OCI-LY7 (cell line): ENCODE measurements at regions not wholly inside any gene's neighbourhood (a gene's known extent, or its start where the extent isn't known, plus 50 kb on each side); places are given as distances from the start of the nearest gene placed in this dataset.

Source experiments
- BruUV-seq: library from RNA; stranded (reverse); fragments of 400-500 nt; replicated peaks from 2 replicates; lab custom pipeline; 2021; lab: Mats Ljungman, UMichigan
- CTCF ChIA-PET: fragments of 300-600 bp; sonication (Branson Sonifier 250); formaldehyde crosslinking; loops from one replicate; lab custom pipeline; 2022; ENCODE audit warnings: antibody characterized with exemption; ENCODE audit not compliant: unreplicated experiment; lab: Charles Lee
- POLR2A ChIA-PET: fragments of 300-600 bp; sonication (Branson Sonifier 250); formaldehyde crosslinking; loops from one replicate; lab custom pipeline; 2022; ENCODE audit warnings: antibody characterized with exemption; lab: Charles Lee
- DNase-seq: peaks from one replicate; pipeline ENCODE4 v3.0.0-alpha.2; 2015; ENCODE audit warnings: low spot score
- H2AFZ ChIP-seq: fragments of 200-600 bp; sonication (generic), shearing (Covaris generic); 2 replicates; pipeline ENCODE4 v1.6.1; 2014; ENCODE audit warnings: mild to moderate bottlenecking, antibody characterized with exemption, low read length, moderate library complexity
- H3K27ac ChIP-seq: fragments of 200-600 bp; sonication (generic); 2 replicates; pipeline ENCODE4 v1.5.1; 2014; ENCODE audit warnings: mixed run types, low read depth, mild to moderate bottlenecking, moderate library complexity, low read length, inconsistent platforms; ENCODE audit not compliant: poor library complexity, severe bottlenecking
- H3K36me3 ChIP-seq: fragments of 200-600 bp; sonication (generic); 2 replicates; pipeline ENCODE4 v1.6.1; 2014; ENCODE audit warnings: mild to moderate bottlenecking, antibody characterized with exemption, low read length, moderate library complexity, mixed read lengths; ENCODE audit not compliant: insufficient read depth
- H3K4me1 ChIP-seq: fragments of 200-600 bp; sonication (generic); 2 replicates; pipeline ENCODE4 v1.5.1; 2014; ENCODE audit warnings: mild to moderate bottlenecking, low read length; ENCODE audit not compliant: insufficient read depth, poor library complexity, severe bottlenecking
- H3K4me2 ChIP-seq: fragments of 200-600 bp; sonication (generic); 2 replicates; pipeline ENCODE4 v1.6.1; 2014; ENCODE audit warnings: mild to moderate bottlenecking, low read length
- H3K4me3 ChIP-seq: fragments of 200-600 bp; sonication (generic); 2 replicates; pipeline ENCODE4 v1.5.1; 2014; ENCODE audit warnings: mild to moderate bottlenecking, low read depth, low read length; ENCODE audit not compliant: poor library complexity, severe bottlenecking
- H3K79me2 ChIP-seq: fragments of 200-600 bp; sonication (generic); 2 replicates; pipeline ENCODE4 v1.6.1; 2016; ENCODE audit warnings: low read depth, mild to moderate bottlenecking, low read length, moderate library complexity, mixed read lengths; ENCODE audit not compliant: insufficient read depth
- H3K9me2 ChIP-seq: fragments of 200-600 bp; sonication (generic); 2 replicates; pipeline ENCODE4 v1.6.1; 2016; ENCODE audit warnings: mild to moderate bottlenecking, low read length, mixed read lengths; ENCODE audit not compliant: insufficient read depth
- H3K9me3 ChIP-seq: fragments of 200-600 bp; sonication (generic); 2 replicates; pipeline ENCODE4 v1.6.1; 2014; ENCODE audit warnings: mild to moderate bottlenecking, mixed run types, low read length, mixed read lengths
- H4K20me1 ChIP-seq: fragments of 200-600 bp; sonication (generic); 2 replicates; pipeline ENCODE4 v1.6.1; 2014; ENCODE audit warnings: mild to moderate bottlenecking, antibody characterized with exemption, low read length, moderate library complexity, mixed read lengths; ENCODE audit not compliant: insufficient read depth
- CTCF ChIP-seq: fragments of 200-600 bp; sonication (generic); conservative IDR thresholded peaks from 2 replicates; pipeline ENCODE4 v1.5.1; 2014; ENCODE audit warnings: mild to moderate bottlenecking, antibody characterized with exemption, low read length, moderate library complexity, mixed read lengths
- EZH2phosphoT487 ChIP-seq: fragments of 200-600 bp; sonication (generic); IDR thresholded peaks from 2 replicates; pipeline ENCODE4 v1.6.1; 2018; ENCODE audit warnings: low read depth, borderline replicate concordance, mild to moderate bottlenecking, mixed run types, antibody characterized with exemption, low read length, moderate library complexity, mixed read lengths
- intact Hi-C: fragments of 100-400 bp; cut with micrococcal nuclease; formaldehyde crosslinking; loops from one replicate; pipeline ENCODE4 v1.10.0; 2022; ENCODE audit not compliant: unreplicated experiment

DNA sequence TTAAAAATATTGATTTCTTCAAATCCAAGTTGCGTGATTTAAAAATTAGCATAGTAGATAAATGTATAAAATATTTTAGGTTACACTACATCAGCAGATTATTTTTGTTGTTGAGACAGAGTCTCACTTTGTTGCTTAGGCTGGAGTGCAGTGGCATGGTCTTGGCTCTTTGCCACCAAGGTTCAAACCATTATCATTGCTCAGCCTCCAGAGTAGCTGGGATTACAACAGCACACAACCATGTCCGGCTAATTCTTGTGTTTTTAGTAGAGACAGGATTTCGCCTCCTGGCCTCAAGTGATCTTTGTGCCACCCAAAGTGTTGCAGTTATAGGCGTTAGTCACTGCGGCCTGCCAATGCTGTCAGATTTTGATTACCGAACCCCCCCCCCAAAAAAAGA lies 1390.5 kb upstream of the TENM3 start:
- POLR2A ChIA-PET, result interaction anchor here (0.9 kb wide), 1 partner anchor 163 kb away, joined by 3 read pairs; no protein-coding TSS in a partner anchor
- no peak for DNase-seq

DNA sequence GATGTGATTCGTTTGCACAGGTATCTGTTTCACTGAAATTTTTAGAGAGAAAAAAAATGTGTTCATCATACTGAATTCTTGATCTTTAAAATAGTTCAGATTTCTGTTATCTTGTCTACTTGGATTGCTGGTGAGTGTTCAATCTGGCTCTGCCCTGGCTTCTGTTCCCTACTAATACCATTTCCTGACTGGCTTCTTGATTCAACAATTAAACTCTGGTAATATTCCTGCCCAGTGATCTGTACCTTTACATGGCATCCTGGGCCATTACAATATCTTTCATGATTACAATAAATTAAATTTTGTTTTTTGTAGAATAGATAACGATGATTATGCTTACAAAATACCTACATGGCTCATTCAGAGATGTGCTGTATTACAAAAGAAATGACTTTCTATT lies 1388.0 kb upstream of the TENM3 start:
- no TSS peak for BruUV-seq
- TF ChIP-seq CTCF, result no peak
- CTCF ChIA-PET, result no interaction called here
- no peak overlapping the region for H3K27ac ChIP-seq
- intact Hi-C loops, result no loop called here
- H3K79me2 ChIP-seq, result no peaks in the 10 kb centered on the region
- no peak overlapping the region for H2AFZ ChIP-seq
- H3K36me3 ChIP-seq, result no peaks in the 10 kb centered on the region
- H3K9me3 ChIP-seq, result no peaks in the 10 kb centered on the region
- H4K20me1 ChIP-seq, result no peaks in the 10 kb centered on the region
- no peak overlapping the region for H3K4me3 ChIP-seq
- no peak for DNase-seq
- POLR2A ChIA-PET, result no interaction called here
- H3K9me2 ChIP-seq, result no peaks in the 10 kb centered on the region
- no peaks in the 10 kb centered on the region for H3K4me1 ChIP-seq
- no peak overlapping the region for H3K4me2 ChIP-seq

More for the DNA sequence above, 1390.5 kb upstream of the TENM3 start:
- H3K9me3 ChIP-seq, result no peaks in the 10 kb centered on the region
- no peaks in the 10 kb centered on the region for H4K20me1 ChIP-seq
- H3K4me3 ChIP-seq, result no peak overlapping the region
- no peaks in the 10 kb centered on the region for H3K36me3 ChIP-seq
- no peaks in the 10 kb centered on the region for H3K9me2 ChIP-seq
- no TSS peak for BruUV-seq
- intact Hi-C loops, result no loop called here
- CTCF ChIA-PET, result no interaction called here
- no peak overlapping the region for H2AFZ ChIP-seq
- no peak for TF ChIP-seq EZH2phosphoT487
- TF ChIP-seq CTCF, result no peak
- no peak overlapping the region for H3K27ac ChIP-seq
- H3K4me2 ChIP-seq, result no peak overlapping the region
- H3K4me1 ChIP-seq, result no peaks in the 10 kb centered on the region
- no peaks in the 10 kb centered on the region for H3K79me2 ChIP-seq

DNA sequence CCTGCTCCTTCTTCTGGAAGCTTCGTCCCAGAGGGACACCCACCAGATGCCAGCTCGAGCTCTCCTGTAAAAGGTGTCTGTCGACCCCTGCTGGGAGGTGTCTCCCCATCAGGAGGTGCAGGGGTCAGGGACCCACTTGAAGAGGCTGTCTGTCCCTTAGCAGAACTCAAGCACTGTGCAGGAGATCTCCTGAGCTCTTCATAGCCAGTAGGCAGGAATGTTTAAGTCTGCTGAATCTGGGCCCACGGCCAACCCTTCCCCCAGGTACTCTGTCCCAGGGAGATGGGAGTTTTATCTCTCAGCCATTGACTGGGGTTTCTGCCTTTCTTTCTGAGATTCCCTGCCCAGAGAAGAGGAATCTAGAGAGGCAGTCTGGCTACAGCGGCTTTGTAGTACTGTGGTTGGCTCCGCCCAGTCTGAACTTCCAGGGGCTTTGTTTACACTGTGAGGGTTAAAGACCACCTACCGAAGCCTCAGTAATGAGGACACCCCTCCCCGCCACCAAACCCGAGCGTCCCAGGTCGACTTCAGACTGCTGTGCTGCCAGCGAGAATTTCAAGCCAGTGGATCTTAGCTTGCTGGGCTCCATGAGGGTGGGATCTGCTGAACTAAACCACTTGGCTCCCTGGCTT lies 1383.0 kb upstream of the TENM3 start:
- Histone ChIP-seq H3K9me3 (no peaks in the 10 kb centered on the region), H3K36me3 (no peaks in the 10 kb centered on the region), H3K79me2 (no peaks in the 10 kb centered on the region), H3K27ac (no peak overlapping the region), H4K20me1 (no peaks in the 10 kb centered on the region), H3K4me1 (no peaks in the 10 kb centered on the region), H3K4me2 (no peak overlapping the region), H2AFZ (no peak overlapping the region), H3K9me2 (no peaks in the 10 kb centered on the region), H3K4me3 (no peak overlapping the region)
- ChIA-PET POLR2A (no interaction called here), CTCF (no interaction called here)
- BruUV-seq, result no TSS peak
- no peak for TF ChIP-seq CTCF
- no peak for TF ChIP-seq EZH2phosphoT487
- no peak for DNase-seq
- intact Hi-C loops, result no loop called here
